ENCODE measurements at regions not wholly inside any gene's neighbourhood (a gene's known extent, or its start where the extent isn't known, plus 50 kb on each side); places are given as distances from the start of the nearest gene placed in this dataset.

- no peak for DNase-seq (ENCODE audit: low read depth)
- no peak overlapping the region for H3K4me3 ChIP-seq (ENCODE audit: low read length)
- no peak for TF ChIP-seq CTCF (conservative IDR thresholded peaks at IDR 0.05; ENCODE audit: low read depth, low read length)
Measured at GRCh38 chr5:103783669-103784068, 221.1 kb upstream of the NUDT12 start.

GRCh38 chr5:103780794-103781193 is 218.2 kb upstream of the NUDT12 start:
- no peak for DNase-seq (ENCODE audit: low read depth)
- no peak for TF ChIP-seq CTCF (conservative IDR thresholded peaks at IDR 0.05; ENCODE audit: low read depth, low read length)
- no peak overlapping the region for H3K4me3 ChIP-seq (ENCODE audit: low read length)

- no peak for DNase-seq (ENCODE audit: low read depth)
- no peak overlapping the region for H3K4me3 ChIP-seq (ENCODE audit: low read length)
- no peak for TF ChIP-seq CTCF (conservative IDR thresholded peaks at IDR 0.05; ENCODE audit: low read depth, low read length)
Measured at GRCh38 chr5:103774721-103775120, 212.1 kb upstream of the NUDT12 start.

- TF ChIP-seq CTCF (conservative IDR thresholded peaks at IDR 0.05; ENCODE audit: low read depth, low read length), result no peak
- H3K4me3 ChIP-seq (ENCODE audit: low read length), result no peak overlapping the region
- DNase-seq (ENCODE audit: low read depth), result no peak
Measured at GRCh38 chr5:103772248-103772647, 209.7 kb upstream of the NUDT12 start.

- no peak for DNase-seq (ENCODE audit: low read depth)
- H3K4me3 ChIP-seq (ENCODE audit: low read length), result no peak overlapping the region
- TF ChIP-seq CTCF (conservative IDR thresholded peaks at IDR 0.05; ENCODE audit: low read depth, low read length), result no peak
Measured at GRCh38 chr5:103764403-103764802, 201.8 kb upstream of the NUDT12 start.

- no peak overlapping the region for H3K4me3 ChIP-seq (ENCODE audit: low read length)
- DNase-seq (ENCODE audit: low read depth), result no peak
- no peak for TF ChIP-seq CTCF (conservative IDR thresholded peaks at IDR 0.05; ENCODE audit: low read depth, low read length)
Measured at GRCh38 chr5:103758996-103759395, 196.4 kb upstream of the NUDT12 start.

- DNase-seq (ENCODE audit: low read depth), result peak; percentile 58
- TF ChIP-seq CTCF (conservative IDR thresholded peaks at IDR 0.05; ENCODE audit: low read depth, low read length), result no peak
- H3K4me3 ChIP-seq (ENCODE audit: low read length), result no peak overlapping the region
Measured at GRCh38 chr5:103755974-103756373, 193.4 kb upstream of the NUDT12 start.
